Lung (tissue), 11 donors: ENCODE measurements at regions not wholly inside any gene's neighbourhood (a gene's known extent, or its start where the extent isn't known, plus 50 kb on each side); places are given as distances from the start of the nearest gene placed in this dataset.

Experiments
- ATAC-seq: fragments of 200-7000 bp; cut with Tn5 transposase; one replicate; pipeline ENCODE4 v1.9.1; 2020; ENCODE audit warnings: moderate number of reproducible peaks; ENCODE audit not compliant: insufficient read depth, low FRiP score
- DNase-seq, 3 donors: peaks; one replicate each; pipeline ENCODE4 v3.0.0-alpha.2; 2013 to 2017
- H3K27ac ChIP-seq, 2 donors: one replicate each; pipeline ENCODE4 v1.5.1; 2013; ENCODE audit warnings: mild to moderate bottlenecking in 2 of 2, moderate library complexity in 2 of 2, control low read depth in 1 of 2, inconsistent platforms in 1 of 2, low read depth in 1 of 2, low read length in 1 of 2
- H3K27me3 ChIP-seq, 3 donors: one replicate each; pipeline ENCODE4 v1.5.1; 2013; ENCODE audit warnings: low read length in 2 of 3; ENCODE audit not compliant: control insufficient read depth in 3 of 3, insufficient read depth in 3 of 3
- H3K36me3 ChIP-seq, 4 donors: one replicate each; pipeline ENCODE4 v1.5.1; 2013; ENCODE audit warnings: low read length in 4 of 4, mild to moderate bottlenecking in 1 of 4, moderate library complexity in 1 of 4; ENCODE audit not compliant: control insufficient read depth in 4 of 4, insufficient read depth in 4 of 4
- H3K4me1 ChIP-seq, 5 donors: one replicate each; pipeline ENCODE4 v1.5.1; 2013; ENCODE audit warnings: low read length in 5 of 5, mild to moderate bottlenecking in 2 of 5, moderate library complexity in 1 of 5; ENCODE audit not compliant: control insufficient read depth in 5 of 5, insufficient read depth in 5 of 5
- H3K4me3 ChIP-seq: one replicate; pipeline ENCODE4 v1.5.1; 2013; ENCODE audit warnings: mild to moderate bottlenecking, control low read depth, moderate library complexity
- H3K9ac ChIP-seq, 2 donors: one replicate each; pipeline ENCODE4 v1.5.1; 2013; ENCODE audit warnings: low read length in 2 of 2, control low read depth in 1 of 2; ENCODE audit not compliant: insufficient read depth in 1 of 2
- H3K9me3 ChIP-seq, 4 donors: one replicate each; pipeline ENCODE4 v1.5.1; 2013; ENCODE audit warnings: low read length in 3 of 4, mild to moderate bottlenecking in 1 of 4, moderate library complexity in 1 of 4; ENCODE audit not compliant: control insufficient read depth in 4 of 4, insufficient read depth in 3 of 4
- WGBS, 2 donors: extraction: QIAGEN DNeasy Blood & Tissue Kit; methylation state at CpG; one replicate each; pipeline ENCODE4 v1.1.7; 2013; 5-methylcytosine and 5-hydroxymethylcytosine counted together
- TF ChIP-seq, protein P1 (sequence below): IDR thresholded peaks from 2 replicates; pipeline ENCODE4 v1.5.1; 2012; ENCODE audit warnings: mild to moderate bottlenecking; ENCODE audit errors: control extremely low read depth, extremely low read depth
- donor health status: control.
- donor health status: control.
- donor health status: Bipolar disorder and iron deficiency.
- donor health status: healthy.
- donor health status: DM: yes; HTN: yes; CAD: no.

DNA sequence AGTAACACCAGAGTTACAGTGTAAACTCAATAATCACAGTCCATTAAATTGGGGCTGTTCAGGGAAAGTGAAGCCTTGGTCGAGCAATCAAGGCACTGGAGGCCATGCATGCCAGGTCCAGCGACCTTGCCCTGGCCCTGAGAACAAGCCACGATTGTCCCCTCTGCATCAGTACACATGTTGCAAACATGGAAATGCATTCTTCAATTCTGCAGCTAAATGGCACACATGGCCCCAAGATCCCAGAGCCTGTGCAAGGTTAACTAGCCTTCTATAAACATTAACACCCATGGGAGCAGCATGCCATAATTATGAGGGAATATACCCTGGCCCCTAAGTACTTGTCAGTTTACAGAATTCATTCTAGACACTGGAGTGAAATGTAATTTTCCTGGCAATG, 204.7 kb downstream of the HS3ST3B1 start:
- 48 to 71% methylated on average over 3 of the region's 3 CpGs for WGBS, 2 donors
- DNase-seq (no peak), ATAC-seq (no peak)
- H3K9me3 ChIP-seq, result peaks cover 0 to 2% (median 0%) of the 10 kb centered on the region in 4 donors
- H3K4me3 ChIP-seq, result no peak overlapping the region
- TF ChIP-seq, protein P1, sequence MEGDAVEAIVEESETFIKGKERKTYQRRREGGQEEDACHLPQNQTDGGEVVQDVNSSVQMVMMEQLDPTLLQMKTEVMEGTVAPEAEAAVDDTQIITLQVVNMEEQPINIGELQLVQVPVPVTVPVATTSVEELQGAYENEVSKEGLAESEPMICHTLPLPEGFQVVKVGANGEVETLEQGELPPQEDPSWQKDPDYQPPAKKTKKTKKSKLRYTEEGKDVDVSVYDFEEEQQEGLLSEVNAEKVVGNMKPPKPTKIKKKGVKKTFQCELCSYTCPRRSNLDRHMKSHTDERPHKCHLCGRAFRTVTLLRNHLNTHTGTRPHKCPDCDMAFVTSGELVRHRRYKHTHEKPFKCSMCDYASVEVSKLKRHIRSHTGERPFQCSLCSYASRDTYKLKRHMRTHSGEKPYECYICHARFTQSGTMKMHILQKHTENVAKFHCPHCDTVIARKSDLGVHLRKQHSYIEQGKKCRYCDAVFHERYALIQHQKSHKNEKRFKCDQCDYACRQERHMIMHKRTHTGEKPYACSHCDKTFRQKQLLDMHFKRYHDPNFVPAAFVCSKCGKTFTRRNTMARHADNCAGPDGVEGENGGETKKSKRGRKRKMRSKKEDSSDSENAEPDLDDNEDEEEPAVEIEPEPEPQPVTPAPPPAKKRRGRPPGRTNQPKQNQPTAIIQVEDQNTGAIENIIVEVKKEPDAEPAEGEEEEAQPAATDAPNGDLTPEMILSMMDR, result no peak
- H3K4me1 ChIP-seq, result no peaks in the 10 kb centered on the region
- H3K27ac ChIP-seq, result no peak overlapping the region
- no peak overlapping the region for H3K9ac ChIP-seq
- H3K27me3 ChIP-seq, result no peaks in the 10 kb centered on the region
- no peaks in the 10 kb centered on the region for H3K36me3 ChIP-seq

DNA sequence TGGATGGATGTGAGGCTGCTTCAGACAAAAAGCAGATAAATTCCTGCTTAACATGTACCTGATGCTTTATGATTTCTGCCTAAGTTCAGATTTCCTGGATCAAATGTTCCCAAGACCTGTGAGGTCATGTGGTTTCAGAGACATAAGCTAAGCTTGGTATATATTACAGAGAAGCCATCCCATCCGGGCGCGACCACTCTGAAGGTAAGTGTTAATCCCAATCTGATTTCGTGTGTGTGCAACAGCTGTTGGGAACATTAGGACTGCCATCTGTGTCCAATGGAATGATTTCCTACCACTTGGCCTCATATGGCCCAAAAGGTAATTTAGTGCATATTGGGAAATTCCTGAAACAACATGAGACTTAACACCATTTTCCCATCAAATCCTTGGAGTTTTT, 199.1 kb downstream of the HS3ST3B1 start:
- no peak for DNase-seq
- 72 to 93% methylated on average over 4 of the region's 4 CpGs for WGBS, 2 donors
- Histone ChIP-seq H3K27me3 (no peaks in the 10 kb centered on the region), H3K9ac (no peak overlapping the region), H3K27ac (no peak overlapping the region), H3K36me3 (no peaks in the 10 kb centered on the region), H3K4me1 (no peaks in the 10 kb centered on the region), H3K4me3 (no peak overlapping the region), H3K9me3 (no peaks in the 10 kb centered on the region)
- TF ChIP-seq, protein P1, result no peak
- no peak for ATAC-seq

DNA sequence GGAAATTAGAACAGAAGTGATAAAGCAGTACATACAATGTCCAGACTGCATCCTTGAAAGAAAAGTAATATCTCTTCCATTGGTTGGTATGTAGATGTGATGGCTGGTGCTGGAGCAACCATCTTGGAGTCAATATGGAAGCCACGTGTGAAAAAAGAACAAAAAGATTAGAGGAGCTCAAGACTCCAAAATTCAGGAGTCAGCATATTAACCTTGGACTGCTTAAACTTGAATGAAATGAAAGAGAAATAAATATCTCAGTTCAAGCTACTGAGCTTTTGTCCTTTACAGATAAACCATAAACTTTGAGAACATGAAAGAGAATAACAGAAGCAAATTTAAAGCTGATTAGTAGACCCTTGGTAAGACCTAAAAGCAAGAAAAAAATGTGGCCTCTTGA, 197.9 kb downstream of the HS3ST3B1 start:
- 88 to 90% methylated on average over 1 of the region's 1 CpG for WGBS, 2 donors
- no peak for ATAC-seq
- TF ChIP-seq, protein P1, result no peak

DNA sequence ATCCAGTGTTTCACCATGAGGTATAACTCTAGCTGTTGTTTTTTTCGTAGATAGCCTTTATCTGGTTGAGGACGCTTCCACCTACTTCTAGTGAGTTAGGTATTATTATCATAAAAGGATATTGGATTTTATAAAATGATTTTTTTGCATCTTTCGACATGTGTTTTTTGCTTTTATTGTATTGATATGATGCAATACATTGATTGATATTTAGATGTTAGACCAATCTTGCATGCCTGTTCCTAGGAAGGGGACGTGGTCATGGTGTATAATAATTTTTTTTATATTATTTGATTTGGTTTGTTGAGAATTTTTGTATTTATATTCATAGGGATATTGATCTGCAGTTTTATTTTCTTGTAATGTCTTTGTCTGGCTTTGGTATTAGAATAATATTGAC, 193.3 kb downstream of the HS3ST3B1 start:
- TF ChIP-seq, protein P1, result no peak
- no peak overlapping the region for H3K4me3 ChIP-seq
- 82 to 88% methylated on average over 4 of the region's 4 CpGs for WGBS, 2 donors
- no peaks in the 10 kb centered on the region for H3K36me3 ChIP-seq
- DNase-seq (no peak), ATAC-seq (no peak)
- no peak overlapping the region for H3K27ac ChIP-seq
- H3K9me3 ChIP-seq, result no peaks in the 10 kb centered on the region
- H3K9ac ChIP-seq, result no peak overlapping the region
- no peaks in the 10 kb centered on the region for H3K27me3 ChIP-seq
- H3K4me1 ChIP-seq, result no peaks in the 10 kb centered on the region

More for the DNA sequence above, 197.9 kb downstream of the HS3ST3B1 start:
- no peak for DNase-seq
- Histone ChIP-seq H3K9ac (no peak overlapping the region), H3K4me3 (no peak overlapping the region), H3K27ac (no peak overlapping the region), H3K27me3 (no peaks in the 10 kb centered on the region), H3K4me1 (no peaks in the 10 kb centered on the region), H3K36me3 (no peaks in the 10 kb centered on the region), H3K9me3 (no peaks in the 10 kb centered on the region)
